Skeletal muscle satellite cell (primary cell): ENCODE measurements at regions not wholly inside any gene's neighbourhood (a gene's known extent, or its start where the extent isn't known, plus 50 kb on each side); places are given as distances from the start of the nearest gene placed in this dataset.

ENCODE experiments used
- H3K27me3 ChIP-seq: 2 replicates; pipeline ENCODE4 v1.7.0; 2013; ENCODE audit warnings: low read length; ENCODE audit not compliant: control insufficient read depth, insufficient read depth
- H3K36me3 ChIP-seq: 2 replicates; pipeline ENCODE4 v1.7.0; 2013; ENCODE audit warnings: mild to moderate bottlenecking, control low read depth, low read length; ENCODE audit not compliant: insufficient read depth
- H3K4me1 ChIP-seq: 2 replicates; pipeline ENCODE4 v1.7.0; 2013; ENCODE audit warnings: low read length; ENCODE audit not compliant: control insufficient read depth, insufficient read depth
- H3K4me2 ChIP-seq: 2 replicates; pipeline ENCODE4 v1.7.0; 2013; ENCODE audit warnings: mild to moderate bottlenecking, low read length
- H3K4me3 ChIP-seq: 2 replicates; pipeline ENCODE4 v1.7.0; 2013; ENCODE audit warnings: low read length
- H3K9ac ChIP-seq: 2 replicates; pipeline ENCODE4 v1.7.0; 2013; ENCODE audit warnings: mild to moderate bottlenecking, low read depth, low read length, moderate library complexity
- H3K9me3 ChIP-seq: replicated peaks from 2 replicates; pipeline ENCODE4 v1.7.0; 2013; ENCODE audit warnings: mild to moderate bottlenecking, control low read depth, low read length

DNA sequence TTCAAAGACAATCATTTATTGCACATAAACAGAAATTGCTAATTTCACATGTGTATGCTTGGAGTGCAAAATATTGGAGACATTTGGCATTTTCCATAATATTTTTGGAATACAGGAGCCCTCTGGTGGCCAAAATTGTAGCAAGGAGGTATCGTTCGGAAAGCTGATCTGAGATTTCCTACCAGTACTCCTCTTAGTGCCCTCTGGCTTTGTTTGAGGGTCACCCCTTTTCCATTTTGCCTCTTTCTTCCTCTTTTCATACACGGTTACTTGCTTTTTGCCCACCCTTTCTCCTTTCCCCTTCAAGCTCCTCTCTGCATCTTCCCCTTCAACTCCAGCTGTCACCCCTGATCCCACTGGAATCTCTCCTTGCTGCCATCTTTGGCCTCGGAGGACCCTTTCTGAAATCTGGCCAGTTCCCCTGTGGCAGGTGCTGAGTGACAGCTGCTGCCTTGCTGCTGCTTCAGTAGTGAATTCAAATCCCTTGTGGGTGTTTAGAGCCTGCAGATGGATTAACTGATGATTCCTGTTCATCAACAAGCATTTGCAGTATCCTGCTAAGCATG, 164.6 kb upstream of the PARP11 start:
- H3K9ac ChIP-seq, result no peak overlapping the region
- no peaks in the 10 kb centered on the region for H3K9me3 ChIP-seq
- H3K4me3 ChIP-seq, result no peak overlapping the region
- H3K4me2 ChIP-seq, result no peak overlapping the region
- peaks cover 49% of the 10 kb centered on the region for H3K27me3 ChIP-seq
- H3K4me1 ChIP-seq, result no peaks in the 10 kb centered on the region
- H3K36me3 ChIP-seq, result no peaks in the 10 kb centered on the region

DNA sequence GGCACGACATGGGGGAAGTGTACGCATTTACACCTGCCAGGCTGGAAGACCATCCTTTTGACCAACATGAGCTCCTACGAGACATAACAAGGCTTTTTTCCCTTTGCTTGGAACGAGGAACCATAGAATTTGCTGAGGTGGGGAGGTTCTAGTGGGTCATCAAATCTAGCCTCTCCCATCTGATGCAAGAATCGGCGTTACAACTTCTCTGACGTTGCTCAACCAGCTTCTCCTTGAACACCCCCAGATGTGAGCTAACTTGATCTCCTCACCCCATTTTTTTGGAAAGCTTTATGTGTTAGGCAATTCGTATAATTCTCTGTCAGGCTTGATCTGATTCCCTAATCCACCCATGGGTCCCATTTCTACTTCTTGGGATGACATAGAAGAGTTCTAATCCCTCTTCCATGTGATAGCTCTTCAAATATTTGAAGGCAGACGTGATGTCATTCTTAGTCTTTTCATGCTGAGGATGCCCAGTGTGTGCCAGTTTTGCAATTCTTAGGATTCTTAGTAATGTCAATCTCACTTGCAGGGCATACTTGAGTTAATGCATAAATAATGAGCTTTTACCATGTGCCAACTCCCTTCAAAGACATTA, 163.6 kb upstream of the PARP11 start:
- H3K4me2 ChIP-seq, result no peak overlapping the region
- no peak overlapping the region for H3K9ac ChIP-seq
- peaks cover 5% of the 10 kb centered on the region for H3K4me1 ChIP-seq
- H3K36me3 ChIP-seq, result no peaks in the 10 kb centered on the region
- peaks cover 50% of the 10 kb centered on the region for H3K27me3 ChIP-seq
- no peaks in the 10 kb centered on the region for H3K9me3 ChIP-seq
- H3K4me3 ChIP-seq, result no peak overlapping the region

DNA sequence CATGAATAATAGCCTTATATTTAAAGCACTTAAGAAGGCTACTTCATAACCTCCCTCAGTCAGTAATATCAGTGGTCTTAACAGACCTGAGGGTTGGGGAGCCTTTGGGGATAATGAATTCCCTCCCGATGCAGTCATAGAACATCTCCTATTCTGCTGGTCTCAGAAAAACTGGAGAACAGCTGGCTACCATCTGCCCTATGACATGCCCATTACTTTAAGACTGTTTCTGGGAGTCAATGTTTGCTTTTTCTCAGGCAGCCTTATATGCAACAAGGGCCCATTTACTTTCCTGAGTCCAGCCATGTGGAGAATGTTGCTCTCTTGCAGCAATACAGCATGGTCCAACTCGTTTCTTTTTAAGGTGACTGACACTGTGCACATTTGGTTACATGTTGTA, 161.7 kb upstream of the PARP11 start:
- H3K4me1 ChIP-seq, result peaks cover 20% of the 10 kb centered on the region
- peaks cover 46% of the 10 kb centered on the region for H3K27me3 ChIP-seq
- no peaks in the 10 kb centered on the region for H3K36me3 ChIP-seq
- no peak overlapping the region for H3K4me2 ChIP-seq
- H3K4me3 ChIP-seq, result no peak overlapping the region
- no peak overlapping the region for H3K9ac ChIP-seq
- no peaks in the 10 kb centered on the region for H3K9me3 ChIP-seq

DNA sequence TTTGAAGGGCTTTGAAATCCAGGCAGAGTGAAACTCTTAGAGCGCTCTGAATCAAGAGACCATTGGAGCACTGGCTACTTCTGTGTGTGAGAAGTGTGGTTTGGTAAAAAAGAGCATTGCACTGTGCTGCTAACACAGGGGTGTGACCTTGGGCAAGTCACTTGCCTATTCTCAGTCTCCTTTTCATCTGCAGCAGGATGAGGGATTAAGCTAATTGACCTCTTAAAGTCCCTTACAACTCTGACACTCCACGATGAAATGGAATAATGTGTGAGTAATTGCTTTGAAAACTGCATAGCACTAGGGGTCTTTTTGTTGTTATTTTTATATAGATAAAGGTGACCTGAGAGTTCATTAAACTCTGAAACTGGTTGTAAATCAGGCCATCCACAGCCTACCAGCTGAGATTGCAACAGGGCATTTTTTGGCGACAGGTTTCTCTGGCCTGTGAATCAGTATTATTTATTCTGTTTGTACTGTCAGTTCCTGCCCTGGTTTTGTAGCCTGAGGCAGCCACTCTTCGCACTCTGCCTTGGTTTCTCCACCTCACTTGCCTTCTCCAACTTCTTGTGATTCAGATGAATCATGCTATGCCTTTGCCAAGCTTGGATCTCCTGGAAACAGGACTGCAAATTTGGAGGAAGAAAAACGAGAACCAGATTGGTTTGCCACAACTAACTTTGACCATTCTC, 159.9 kb upstream of the PARP11 start:
- H3K4me3 ChIP-seq, result no peak overlapping the region
- H3K4me1 ChIP-seq, result peaks cover 20% of the 10 kb centered on the region
- no peak overlapping the region for H3K9ac ChIP-seq
- H3K4me2 ChIP-seq, result no peak overlapping the region
- no peaks in the 10 kb centered on the region for H3K9me3 ChIP-seq
- no peaks in the 10 kb centered on the region for H3K36me3 ChIP-seq
- H3K27me3 ChIP-seq, result peaks cover 38% of the 10 kb centered on the region

DNA sequence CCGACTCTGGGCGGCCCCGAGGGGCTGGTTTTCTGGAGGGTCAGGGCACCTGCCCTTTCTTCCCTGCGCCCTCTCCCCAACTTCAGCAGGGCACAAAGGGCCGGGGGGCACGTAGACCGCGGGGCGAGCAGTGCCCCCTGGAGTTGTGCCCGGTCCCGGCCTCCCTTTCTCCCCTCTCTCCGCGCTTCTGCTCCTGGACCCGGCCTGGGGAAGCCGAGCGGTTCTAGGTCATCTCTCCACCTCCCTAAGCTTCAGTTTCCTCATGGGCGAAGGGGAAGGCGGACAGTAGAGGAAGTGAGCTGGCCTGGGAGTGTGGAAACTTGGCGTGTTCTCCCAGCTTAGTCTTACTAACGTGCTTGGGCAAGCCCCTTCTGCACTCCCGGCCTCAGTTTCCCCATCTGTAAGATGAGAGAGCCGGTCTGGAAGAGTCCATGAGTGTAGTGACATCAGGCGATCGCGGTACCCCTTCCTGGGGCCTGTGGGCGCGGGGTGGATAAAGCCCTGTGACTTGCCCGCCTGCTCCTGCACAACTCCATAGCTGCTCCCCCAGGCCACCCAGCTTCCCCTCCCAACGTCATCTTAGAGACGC, 158.6 kb upstream of the PARP11 start:
- Histone ChIP-seq H3K9me3 (no peaks in the 10 kb centered on the region), H3K36me3 (no peaks in the 10 kb centered on the region), H3K4me2 (peak overlapping the region; percentile 97), H3K4me1 (peaks cover 20% of the 10 kb centered on the region), H3K9ac (peak overlapping the region; percentile 84), H3K4me3 (peak overlapping the region; percentile 70), H3K27me3 (peaks cover 34% of the 10 kb centered on the region)

DNA sequence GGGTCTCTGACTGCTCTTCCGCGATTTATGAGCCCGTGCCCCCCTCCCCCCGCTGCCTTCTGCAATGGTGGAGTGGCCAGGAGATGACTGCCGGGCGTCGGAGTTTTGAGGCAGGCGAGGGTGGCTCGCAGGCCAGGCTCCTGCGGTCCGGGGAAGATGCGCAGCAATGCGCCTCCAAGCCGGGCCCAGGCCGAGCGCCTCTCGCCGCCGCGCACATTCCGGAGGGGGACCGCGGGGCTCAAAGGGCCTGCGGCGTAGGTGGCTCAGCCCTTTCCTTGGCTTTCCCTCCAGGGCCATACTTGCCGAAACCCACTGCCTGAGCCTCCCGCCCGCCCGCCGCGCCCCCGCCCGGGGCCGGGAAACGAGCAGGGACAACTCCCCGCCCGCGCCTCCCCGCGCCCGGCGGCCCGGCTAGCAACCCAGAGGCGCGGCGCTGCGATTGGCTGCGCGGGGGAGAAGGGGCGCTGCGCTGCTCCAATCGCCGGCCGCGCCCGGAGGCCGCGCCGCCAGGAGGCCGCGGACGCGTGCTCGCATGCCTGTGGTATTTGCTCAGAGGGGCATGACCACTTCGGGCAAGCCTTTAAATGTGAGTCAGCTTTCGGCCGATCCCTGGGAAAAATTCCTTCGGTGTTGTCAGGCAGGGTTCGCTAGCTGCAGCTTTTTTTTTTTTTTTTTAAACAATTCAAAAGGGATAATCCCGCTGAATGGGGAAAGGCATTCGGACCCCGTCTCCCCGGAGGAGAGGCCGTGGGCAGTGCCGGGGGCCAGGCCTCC, 157.9 kb upstream of the PARP11 start:
- Histone ChIP-seq H3K9ac (peak overlapping the region; percentile 84), H3K4me1 (peaks cover 20% of the 10 kb centered on the region), H3K36me3 (no peaks in the 10 kb centered on the region), H3K9me3 (no peaks in the 10 kb centered on the region), H3K27me3 (peaks cover 29% of the 10 kb centered on the region), H3K4me3 (peak overlapping the region; percentile 70), H3K4me2 (peak overlapping the region; percentile 97)

DNA sequence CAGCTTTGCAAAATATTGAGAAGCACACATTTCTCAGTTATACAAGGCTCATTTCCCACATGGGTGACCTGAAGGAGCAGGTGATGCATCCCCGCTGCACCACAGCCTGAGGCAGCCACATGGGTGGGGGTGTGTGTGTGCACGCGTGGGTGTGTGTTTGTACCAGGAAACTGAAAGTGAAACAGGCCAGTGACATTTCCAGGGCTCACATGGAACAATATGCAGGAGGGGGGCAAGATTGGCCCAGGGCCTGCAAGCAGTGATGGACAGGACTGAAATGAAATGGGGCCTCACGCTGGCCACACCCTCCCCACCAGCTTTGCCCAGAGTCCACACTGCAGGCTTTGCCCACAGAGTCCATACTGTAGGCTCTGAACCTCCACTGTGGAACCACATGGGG, 154.2 kb upstream of the PARP11 start:
- Histone ChIP-seq H3K27me3 (no peaks in the 10 kb centered on the region), H3K4me1 (peaks cover 20% of the 10 kb centered on the region), H3K9me3 (no peaks in the 10 kb centered on the region), H3K4me3 (no peak overlapping the region), H3K9ac (no peak overlapping the region), H3K4me2 (no peak overlapping the region), H3K36me3 (no peaks in the 10 kb centered on the region)

DNA sequence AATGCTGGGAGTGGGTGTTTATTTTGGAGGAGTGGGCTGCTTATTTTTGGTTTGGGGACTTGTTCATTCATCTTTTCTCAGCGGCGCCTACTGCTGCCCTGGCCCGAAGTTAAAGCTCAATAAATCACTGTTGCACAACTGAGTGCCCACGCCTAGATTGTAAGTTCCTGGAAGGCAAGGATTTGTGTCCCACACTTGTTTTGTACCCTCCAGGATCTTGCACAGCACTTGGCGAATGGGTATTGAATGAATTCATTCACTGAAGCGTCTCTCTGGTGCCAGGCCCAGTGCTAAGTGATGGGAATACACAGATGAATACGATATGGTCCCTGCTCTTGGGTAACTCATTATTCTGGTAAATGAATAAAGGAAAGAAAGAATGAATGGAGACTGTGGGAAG, 153.3 kb upstream of the PARP11 start:
- H3K9ac ChIP-seq, result no peak overlapping the region
- no peaks in the 10 kb centered on the region for H3K36me3 ChIP-seq
- H3K4me1 ChIP-seq, result peaks cover 13% of the 10 kb centered on the region
- H3K9me3 ChIP-seq, result no peaks in the 10 kb centered on the region
- no peak overlapping the region for H3K4me3 ChIP-seq
- H3K4me2 ChIP-seq, result no peak overlapping the region
- no peaks in the 10 kb centered on the region for H3K27me3 ChIP-seq

DNA sequence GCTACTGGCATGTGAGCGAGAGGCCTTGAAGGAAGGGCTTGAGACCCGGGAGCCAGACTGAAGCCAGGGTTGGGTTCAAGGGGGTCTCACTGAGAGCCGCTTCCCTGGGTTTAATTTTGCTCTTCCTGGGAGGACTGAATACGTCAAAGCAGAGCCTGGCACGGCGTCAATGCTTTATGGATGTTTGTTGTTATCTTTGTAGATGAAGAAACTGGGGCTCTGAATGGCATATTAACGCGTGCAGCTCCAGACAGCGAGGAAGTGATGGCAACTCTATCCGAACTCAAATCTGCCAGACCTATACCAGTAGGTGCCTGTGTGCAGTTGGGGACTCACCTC, 152.8 kb upstream of the PARP11 start:
- Histone ChIP-seq H3K4me3 (no peak overlapping the region), H3K4me2 (no peak overlapping the region), H3K36me3 (no peaks in the 10 kb centered on the region), H3K9me3 (no peaks in the 10 kb centered on the region), H3K9ac (no peak overlapping the region), H3K4me1 (peaks cover 10% of the 10 kb centered on the region), H3K27me3 (no peaks in the 10 kb centered on the region)

DNA sequence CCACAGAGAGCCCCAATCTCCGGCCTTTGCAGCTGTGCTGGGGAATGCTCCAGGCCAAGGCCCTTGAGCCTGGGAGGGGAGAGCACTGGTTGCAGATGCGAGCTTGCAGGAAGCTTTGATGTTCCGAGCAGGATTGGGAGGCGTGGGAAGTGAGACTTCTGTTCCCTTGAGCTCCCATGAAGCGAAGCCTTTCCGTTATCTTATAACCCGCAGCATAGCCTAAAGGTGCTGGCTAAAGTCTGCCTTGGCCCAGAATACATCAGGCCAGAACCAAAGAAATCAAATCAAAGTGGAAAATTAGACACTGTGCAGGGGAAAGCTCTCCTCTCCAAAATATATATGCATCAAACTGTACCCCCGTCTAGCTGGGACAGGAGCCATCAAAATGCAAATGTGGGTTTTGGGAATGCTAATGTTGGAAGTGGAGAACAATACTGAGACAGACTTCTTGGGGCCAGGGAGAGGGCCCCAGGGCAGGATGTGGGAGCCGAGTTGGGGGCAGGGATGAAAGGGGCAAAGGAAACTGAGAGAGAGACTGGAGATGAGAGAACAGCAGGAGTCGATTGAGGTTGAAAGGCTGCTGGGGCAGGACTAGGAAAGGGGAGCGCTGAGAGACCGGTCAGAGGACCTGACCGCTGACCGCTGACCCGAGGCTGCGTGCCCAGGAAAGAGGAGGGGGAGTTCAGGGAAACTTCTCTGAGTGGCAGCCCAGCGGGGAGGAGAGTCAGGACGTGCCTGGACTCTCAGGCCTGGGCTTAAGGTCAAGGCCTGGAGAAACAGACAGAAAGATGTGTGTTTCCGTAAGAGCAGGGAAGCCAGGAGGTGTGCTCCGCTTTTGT, 152.2 kb upstream of the PARP11 start:
- Histone ChIP-seq H3K27me3 (no peaks in the 10 kb centered on the region), H3K4me3 (no peak overlapping the region), H3K36me3 (no peaks in the 10 kb centered on the region), H3K4me1 (peaks cover 5% of the 10 kb centered on the region), H3K9ac (no peak overlapping the region), H3K9me3 (no peaks in the 10 kb centered on the region), H3K4me2 (no peak overlapping the region)

DNA sequence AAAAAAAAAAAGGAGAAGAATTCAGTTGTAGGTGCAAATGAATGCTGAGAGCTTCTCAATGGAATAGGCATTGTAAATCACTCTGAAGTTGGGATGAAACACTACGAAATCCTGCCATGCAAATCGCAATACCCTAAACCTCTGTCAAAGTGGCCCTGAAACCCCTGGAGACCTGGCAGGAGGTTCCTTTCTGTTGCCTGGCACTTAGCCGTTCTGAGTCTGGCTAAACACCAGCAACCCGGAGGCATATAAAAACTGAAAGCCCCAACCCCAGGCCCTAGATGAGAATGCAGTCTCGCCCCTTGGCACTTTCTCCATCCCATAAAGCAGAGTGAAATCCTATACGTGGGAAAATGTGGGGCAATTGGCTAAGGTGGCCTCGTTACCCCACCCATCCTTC, 151.5 kb upstream of the PARP11 start:
- no peaks in the 10 kb centered on the region for H3K27me3 ChIP-seq
- no peak overlapping the region for H3K4me3 ChIP-seq
- no peaks in the 10 kb centered on the region for H3K9me3 ChIP-seq
- H3K4me2 ChIP-seq, result no peak overlapping the region
- H3K4me1 ChIP-seq, result no peaks in the 10 kb centered on the region
- H3K9ac ChIP-seq, result no peak overlapping the region
- H3K36me3 ChIP-seq, result no peaks in the 10 kb centered on the region
